OCI-LY7 (cell line): ENCODE measurements at regions not wholly inside any gene's neighbourhood (a gene's known extent, or its start where the extent isn't known, plus 50 kb on each side); places are given as distances from the start of the nearest gene placed in this dataset.

Experiments used
- CTCF ChIP-seq: fragments of 200-600 bp; sonication (generic); conservative IDR thresholded peaks from 2 replicates; pipeline ENCODE4 v1.5.1; 2014; ENCODE audit warnings: mild to moderate bottlenecking, antibody characterized with exemption, low read length, moderate library complexity, mixed read lengths
- EZH2phosphoT487 ChIP-seq: fragments of 200-600 bp; sonication (generic); IDR thresholded peaks from 2 replicates; pipeline ENCODE4 v1.6.1; 2018; ENCODE audit warnings: low read depth, borderline replicate concordance, mild to moderate bottlenecking, mixed run types, antibody characterized with exemption, low read length, moderate library complexity, mixed read lengths

- TF ChIP-seq CTCF (no peak), EZH2phosphoT487 (no peak)
Observed at GRCh38 chr16:35255186-35255803, 1795.9 kb downstream of the TP53TG3F start.
